Right lobe of liver (tissue), 4 donors: ENCODE measurements at regions not wholly inside any gene's neighbourhood (a gene's known extent, or its start where the extent isn't known, plus 50 kb on each side); places are given as distances from the start of the nearest gene placed in this dataset.

Experiments used
- POLR2A ChIP-seq: fragments of 450-650 bp; IDR thresholded peaks from one replicate; pipeline ENCODE4 v1.6.1; 2017; ENCODE audit warnings: antibody characterized with exemption, mild to moderate bottlenecking
- TF ChIP-seq, protein P1 (sequence below), 4 donors: fragments of 200-600 bp in 3 of 4; fragments of 450-650 bp in 1 of 4; IDR thresholded peaks; one replicate each; pipeline versions ENCODE4 v1.5.1 to v1.8.0; 2016 to 2022; ENCODE audit warnings: antibody characterized with exemption in 4 of 4, mild to moderate bottlenecking in 2 of 4
- donor health status: DM: no; HTN: no; CAD: no.
- donor health status: DM: no; HTN: no; CAD: no.
- donor health status: DM: no; HTN: yes; CAD: no.

GRCh38 chr3:152729906-152730305 is 105.0 kb upstream of the P2RY1 start:
- TF ChIP-seq, protein P1, sequence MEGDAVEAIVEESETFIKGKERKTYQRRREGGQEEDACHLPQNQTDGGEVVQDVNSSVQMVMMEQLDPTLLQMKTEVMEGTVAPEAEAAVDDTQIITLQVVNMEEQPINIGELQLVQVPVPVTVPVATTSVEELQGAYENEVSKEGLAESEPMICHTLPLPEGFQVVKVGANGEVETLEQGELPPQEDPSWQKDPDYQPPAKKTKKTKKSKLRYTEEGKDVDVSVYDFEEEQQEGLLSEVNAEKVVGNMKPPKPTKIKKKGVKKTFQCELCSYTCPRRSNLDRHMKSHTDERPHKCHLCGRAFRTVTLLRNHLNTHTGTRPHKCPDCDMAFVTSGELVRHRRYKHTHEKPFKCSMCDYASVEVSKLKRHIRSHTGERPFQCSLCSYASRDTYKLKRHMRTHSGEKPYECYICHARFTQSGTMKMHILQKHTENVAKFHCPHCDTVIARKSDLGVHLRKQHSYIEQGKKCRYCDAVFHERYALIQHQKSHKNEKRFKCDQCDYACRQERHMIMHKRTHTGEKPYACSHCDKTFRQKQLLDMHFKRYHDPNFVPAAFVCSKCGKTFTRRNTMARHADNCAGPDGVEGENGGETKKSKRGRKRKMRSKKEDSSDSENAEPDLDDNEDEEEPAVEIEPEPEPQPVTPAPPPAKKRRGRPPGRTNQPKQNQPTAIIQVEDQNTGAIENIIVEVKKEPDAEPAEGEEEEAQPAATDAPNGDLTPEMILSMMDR (IDR thresholded peaks at IDR 0.05): no peak
- no peak for TF ChIP-seq POLR2A
